HepG2 (cell line): ENCODE measurements at regions not wholly inside any gene's neighbourhood (a gene's known extent, or its start where the extent isn't known, plus 50 kb on each side); places are given as distances from the start of the nearest gene placed in this dataset.
A peak's percentile ranks its signal among the peaks of the same experiment; 100 is the strongest.

ENCODE experiments used
- ATAC-seq: fragments of 200-7000 bp; cut with Tn5 transposase; 3 replicates; pipeline ENCODE4 v1.9.1; 2020; ENCODE audit warnings: mild to moderate bottlenecking, moderate library complexity
- BruUV-seq: library from RNA; stranded (reverse); fragments of 400-500 nt; replicated peaks from 2 replicates; lab custom pipeline; 2021; lab: Mats Ljungman, UMichigan
- CTCF ChIA-PET: fragments of 300-600 bp; formaldehyde crosslinking; extraction: SDS; loops from one replicate; lab custom pipeline; 2021; ENCODE audit warnings: low total read pairs, inconsistent platforms, low intra/inter-chr PET ratio; lab: Yijun Ruan, JAX
- POLR2A ChIA-PET: fragments of 350-600 bp; sonication (Branson Sonifier 250); formaldehyde crosslinking; loops from one replicate; lab custom pipeline; 2020; ENCODE audit warnings: antibody characterized with exemption, inconsistent platforms; lab: Yijun Ruan, JAX
- DNase-seq: peaks from one replicate; pipeline ENCODE4 v3.0.0-alpha.2; 2015; ENCODE audit warnings: low spot score
- FAIRE-seq: peaks from 3 replicates; lab custom pipeline; 2011; peaks lifted over from hg19 to GRCh38; lab: Jason Lieb, UNC
- H2AFZ ChIP-seq: one replicate; pipeline ENCODE4 v1.6.1; 2011; ENCODE audit warnings: low read length, inconsistent platforms
- H3K27ac ChIP-seq: fragments of 300-600 bp; 3 replicates; pipeline ENCODE4 v1.8.0; 2011; ENCODE audit warnings: mixed run types, mild to moderate bottlenecking, mixed read lengths, low read length, inconsistent platforms; ENCODE audit not compliant: insufficient read depth; ENCODE audit errors: extremely low read length
- H3K27me3 ChIP-seq, 2 experiments: fragments of 200-600 bp in 1 of 2; 2 replicates in 1 of 2; 3 replicates in 1 of 2; pipeline versions ENCODE4 v1.6.0 to v1.8.0; 2011; ENCODE audit warnings: low read length in 2 of 2, mild to moderate bottlenecking in 2 of 2, moderate library complexity in 2 of 2, inconsistent platforms in 1 of 2; ENCODE audit not compliant: insufficient read depth in 2 of 2, control insufficient read depth in 1 of 2
- H3K36me3 ChIP-seq, 2 experiments: fragments of 200-600 bp in 1 of 2; replicated peaks in 1 of 2; 2 replicates in 1 of 2; 3 replicates in 1 of 2; pipeline versions ENCODE4 v1.5.1 to v1.8.0; 2011; ENCODE audit warnings: low read length in 2 of 2, inconsistent platforms in 1 of 2; ENCODE audit not compliant: insufficient read depth in 2 of 2, control insufficient read depth in 1 of 2
- H3K4me1 ChIP-seq: 2 replicates; pipeline ENCODE4 v1.5.1; 2012; ENCODE audit warnings: low read length, inconsistent platforms; ENCODE audit not compliant: insufficient read depth
- H3K4me2 ChIP-seq: 2 replicates; pipeline ENCODE4 v1.6.0; 2011; ENCODE audit warnings: low read depth, low read length, inconsistent platforms
- H3K4me3 ChIP-seq, 3 experiments: fragments of 200-600 bp in 1 of 3; sonication (generic), shearing (Covaris generic) in 1 of 3; replicated peaks in 1 of 3; 2 replicates each; pipeline ENCODE4 v1.5.1; 2011 to 2016; ENCODE audit warnings: low read length in 3 of 3, inconsistent platforms in 2 of 3, low read depth in 2 of 3, mild to moderate bottlenecking in 2 of 3, control low read depth in 1 of 3, mixed read lengths in 1 of 3; ENCODE audit not compliant: insufficient read depth in 1 of 3
- H3K79me2 ChIP-seq: one replicate; pipeline ENCODE4 v1.6.1; 2011; ENCODE audit warnings: low read length, inconsistent platforms; ENCODE audit not compliant: insufficient read depth
- H3K9ac ChIP-seq: 2 replicates; pipeline ENCODE4 v1.6.0; 2011; ENCODE audit warnings: mild to moderate bottlenecking, low read depth, low read length, inconsistent platforms; ENCODE audit not compliant: insufficient read depth
- H3K9me3 ChIP-seq: 2 replicates; pipeline ENCODE4 v1.5.1; 2012; ENCODE audit warnings: mild to moderate bottlenecking, low read length
- H4K20me1 ChIP-seq: 2 replicates; pipeline ENCODE4 v1.6.0; 2011; ENCODE audit warnings: inconsistent platforms, mild to moderate bottlenecking, low read length, moderate library complexity; ENCODE audit not compliant: insufficient read depth
- FOXA1 ChIP-seq, 2 experiments: fragments of 450-650 bp in 1 of 2; sonication (generic) in 1 of 2; formaldehyde crosslinking in 1 of 2; IDR thresholded peaks; 2 replicates each; pipeline versions ENCODE4 v1.4.0 to v1.6.1; 2016 to 2020; ENCODE audit warnings: missing genetic modification reagents in 1 of 2
- HHEX ChIP-seq: IDR thresholded peaks from 2 replicates; pipeline ENCODE4 v1.6.1; 2016; ENCODE audit warnings: control low read depth
- MLLT10 ChIP-seq: sonication (generic); formaldehyde crosslinking; IDR thresholded peaks from 2 replicates; pipeline ENCODE4 v1.4.0; 2020; ENCODE audit warnings: missing genetic modification reagents
- PHF8 ChIP-seq: sonication (generic); formaldehyde crosslinking; IDR thresholded peaks from 2 replicates; pipeline ENCODE4 v1.5.0; 2020; ENCODE audit warnings: missing genetic modification reagents
- TCF7 ChIP-seq: sonication (generic); IDR thresholded peaks from 2 replicates; pipeline ENCODE4 v1.6.1; 2016; ENCODE audit warnings: antibody characterized with exemption, low read depth
- ZNF510 ChIP-seq: sonication (generic); formaldehyde crosslinking; IDR thresholded peaks from 2 replicates; pipeline ENCODE4 v1.4.0; 2020; ENCODE audit warnings: low read depth, mild to moderate bottlenecking, missing genetic modification reagents
- ZNF766 ChIP-seq: sonication (generic); formaldehyde crosslinking; IDR thresholded peaks from 2 replicates; pipeline ENCODE4 v1.5.0; 2020; ENCODE audit warnings: missing genetic modification reagents, borderline replicate concordance
- WGBS: methylation state at CpG from one replicate; pipeline ENCODE4 v1.1.6; 2017; ENCODE audit warnings: low lambda C conversion rate; 5-methylcytosine and 5-hydroxymethylcytosine counted together
- in situ Hi-C: cut with HindIII; loops from 2 replicates; pipeline ENCODE4 v1.10.0; 2017; ENCODE audit warnings: low pct_unique_long_range_greater_than_20kb; ENCODE audit not compliant: extremely low pct_ligation_motif_present
- intact Hi-C: fragments of 100-400 bp; cut with micrococcal nuclease; formaldehyde crosslinking; loops from one replicate; pipeline ENCODE4 v1.10.0; 2022; ENCODE audit not compliant: unreplicated experiment
- TF ChIP-seq, protein P1 (sequence below): IDR thresholded peaks from 2 replicates; pipeline ENCODE4 v1.6.1; 2016; ENCODE audit warnings: low read depth, missing genetic modification reagents, missing compliant biosample characterization
- TF ChIP-seq, protein P2 (sequence below): sonication (generic); formaldehyde crosslinking; IDR thresholded peaks from 2 replicates; pipeline ENCODE4 v1.8.1; 2022; ENCODE audit warnings: mild to moderate bottlenecking, missing genetic modification reagents

GRCh38 chr3:107942244-107942643, 148.6 kb downstream of the CD47 start:
- intact Hi-C loops, result loop anchor here (10.0 kb wide), 1 partner anchor 203 kb away; no protein-coding TSS in a partner anchor
- in situ Hi-C loops, result no loop called here
- Histone ChIP-seq H3K27ac (no peak overlapping the region), H3K4me2 (no peak overlapping the region), H4K20me1 (no peaks in the 10 kb centered on the region), H3K36me3 (no peaks in the 10 kb centered on the region)
- 7% methylated on average over 6 of the region's 6 CpGs for WGBS
- TF ChIP-seq MLLT10 (no peak), ZNF766 (no peak)
- TF ChIP-seq, all 625 proteins: peak for 0
- ChIA-PET POLR2A (no interaction called here), CTCF (no interaction called here)
- ATAC-seq (no peak), FAIRE-seq (no peak), DNase-seq (no peak)
- Histone ChIP-seq H3K4me3 (no peak overlapping the region), H3K4me1 (no peaks in the 10 kb centered on the region), H3K9me3 (no peaks in the 10 kb centered on the region), H3K79me2 (no peaks in the 10 kb centered on the region), H3K27me3 (peaks cover 1 to 25% of the 10 kb centered on the region in 2 experiments; a peak in 3 of 5 replicates), H2AFZ (no peak overlapping the region), H3K9ac (no peak overlapping the region)
- no TSS peak for BruUV-seq

DNA sequence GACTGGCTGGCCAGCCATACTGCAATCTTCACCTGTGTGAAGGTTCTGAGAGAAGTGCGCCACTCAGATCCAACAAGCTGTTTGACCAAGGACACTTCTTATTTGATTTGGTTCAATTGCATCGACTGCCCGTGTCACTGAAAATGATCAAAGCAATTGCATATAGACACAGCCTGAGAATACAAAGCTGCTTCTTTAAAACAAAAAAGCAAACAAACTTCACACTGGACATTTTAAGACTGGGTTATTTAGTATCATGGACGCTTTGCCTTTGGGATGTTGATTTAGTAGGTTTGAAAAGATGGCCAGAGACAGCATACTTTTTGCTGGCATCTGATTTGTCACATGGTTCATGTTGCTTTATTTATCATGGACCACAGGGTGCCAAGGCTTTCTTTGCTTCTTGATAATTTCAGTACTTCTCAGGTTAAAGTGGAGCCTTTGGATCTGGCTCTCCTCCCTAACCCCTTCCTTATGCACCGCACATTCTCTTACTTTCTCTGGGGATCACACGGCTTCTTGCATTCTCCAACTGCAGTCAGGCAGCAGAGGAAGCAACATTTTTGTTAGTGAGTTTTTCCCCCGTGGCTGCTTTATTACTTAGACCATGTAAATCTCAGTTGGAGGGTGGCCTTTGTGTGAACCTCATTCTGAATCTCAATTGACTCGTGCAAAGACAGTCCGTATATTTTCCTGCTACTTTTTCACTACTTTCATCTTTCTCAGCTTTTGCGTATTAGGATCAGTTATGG, 151.0 kb downstream of the CD47 start:
- DNase-seq (peak; percentile 20), ATAC-seq (peak; percentile 47; the same call in 1 of the 3 replicates), FAIRE-seq (no peak)
- no peaks in the 10 kb centered on the region for H4K20me1 ChIP-seq
- no peaks in the 10 kb centered on the region for H3K36me3 ChIP-seq
- in situ Hi-C loops, result loop anchor here (10.0 kb wide), 1 partner anchor 465 kb away; no protein-coding TSS in a partner anchor
- intact Hi-C loops, result loop anchor here (5.0 to 10.0 kb wide), 2 partner anchors 205 to 467 kb away; no protein-coding TSS in a partner anchor
- H3K4me1 ChIP-seq, result no peaks in the 10 kb centered on the region
- H3K4me2 ChIP-seq, result no peak overlapping the region
- ChIA-PET CTCF (no interaction called here), POLR2A (no interaction called here)
- H3K27me3 ChIP-seq, result peaks cover 1 to 25% of the 10 kb centered on the region in 2 experiments; a peak in 3 of 5 replicates
- no peaks in the 10 kb centered on the region for H3K79me2 ChIP-seq
- no peak overlapping the region for H3K4me3 ChIP-seq
- no peak overlapping the region for H3K27ac ChIP-seq
- no peak overlapping the region for H3K9ac ChIP-seq
- no peak overlapping the region for H2AFZ ChIP-seq
- BruUV-seq, result no TSS peak
- WGBS, result 5% methylated on average over 10 of the region's 10 CpGs
- no peaks in the 10 kb centered on the region for H3K9me3 ChIP-seq
- TF ChIP-seq, protein P1, sequence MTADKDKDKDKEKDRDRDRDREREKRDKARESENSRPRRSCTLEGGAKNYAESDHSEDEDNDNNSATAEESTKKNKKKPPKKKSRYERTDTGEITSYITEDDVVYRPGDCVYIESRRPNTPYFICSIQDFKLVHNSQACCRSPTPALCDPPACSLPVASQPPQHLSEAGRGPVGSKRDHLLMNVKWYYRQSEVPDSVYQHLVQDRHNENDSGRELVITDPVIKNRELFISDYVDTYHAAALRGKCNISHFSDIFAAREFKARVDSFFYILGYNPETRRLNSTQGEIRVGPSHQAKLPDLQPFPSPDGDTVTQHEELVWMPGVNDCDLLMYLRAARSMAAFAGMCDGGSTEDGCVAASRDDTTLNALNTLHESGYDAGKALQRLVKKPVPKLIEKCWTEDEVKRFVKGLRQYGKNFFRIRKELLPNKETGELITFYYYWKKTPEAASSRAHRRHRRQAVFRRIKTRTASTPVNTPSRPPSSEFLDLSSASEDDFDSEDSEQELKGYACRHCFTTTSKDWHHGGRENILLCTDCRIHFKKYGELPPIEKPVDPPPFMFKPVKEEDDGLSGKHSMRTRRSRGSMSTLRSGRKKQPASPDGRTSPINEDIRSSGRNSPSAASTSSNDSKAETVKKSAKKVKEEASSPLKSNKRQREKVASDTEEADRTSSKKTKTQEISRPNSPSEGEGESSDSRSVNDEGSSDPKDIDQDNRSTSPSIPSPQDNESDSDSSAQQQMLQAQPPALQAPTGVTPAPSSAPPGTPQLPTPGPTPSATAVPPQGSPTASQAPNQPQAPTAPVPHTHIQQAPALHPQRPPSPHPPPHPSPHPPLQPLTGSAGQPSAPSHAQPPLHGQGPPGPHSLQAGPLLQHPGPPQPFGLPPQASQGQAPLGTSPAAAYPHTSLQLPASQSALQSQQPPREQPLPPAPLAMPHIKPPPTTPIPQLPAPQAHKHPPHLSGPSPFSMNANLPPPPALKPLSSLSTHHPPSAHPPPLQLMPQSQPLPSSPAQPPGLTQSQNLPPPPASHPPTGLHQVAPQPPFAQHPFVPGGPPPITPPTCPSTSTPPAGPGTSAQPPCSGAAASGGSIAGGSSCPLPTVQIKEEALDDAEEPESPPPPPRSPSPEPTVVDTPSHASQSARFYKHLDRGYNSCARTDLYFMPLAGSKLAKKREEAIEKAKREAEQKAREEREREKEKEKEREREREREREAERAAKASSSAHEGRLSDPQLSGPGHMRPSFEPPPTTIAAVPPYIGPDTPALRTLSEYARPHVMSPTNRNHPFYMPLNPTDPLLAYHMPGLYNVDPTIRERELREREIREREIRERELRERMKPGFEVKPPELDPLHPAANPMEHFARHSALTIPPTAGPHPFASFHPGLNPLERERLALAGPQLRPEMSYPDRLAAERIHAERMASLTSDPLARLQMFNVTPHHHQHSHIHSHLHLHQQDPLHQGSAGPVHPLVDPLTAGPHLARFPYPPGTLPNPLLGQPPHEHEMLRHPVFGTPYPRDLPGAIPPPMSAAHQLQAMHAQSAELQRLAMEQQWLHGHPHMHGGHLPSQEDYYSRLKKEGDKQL, result peak; percentile 76
- TF ChIP-seq FOXA1 (IDR thresholded peaks at IDR 0.05) (no peak), FOXA1 (CRISPR knock-in tag; IDR thresholded peaks at IDR 0.05) (peak; percentile 69), PHF8 (CRISPR knock-in tag) (no peak), HHEX (CRISPR knock-in tag) (peak; percentile 89), TCF7 (peak; percentile 79), ZNF510 (no peak)
- TF ChIP-seq, protein P2, sequence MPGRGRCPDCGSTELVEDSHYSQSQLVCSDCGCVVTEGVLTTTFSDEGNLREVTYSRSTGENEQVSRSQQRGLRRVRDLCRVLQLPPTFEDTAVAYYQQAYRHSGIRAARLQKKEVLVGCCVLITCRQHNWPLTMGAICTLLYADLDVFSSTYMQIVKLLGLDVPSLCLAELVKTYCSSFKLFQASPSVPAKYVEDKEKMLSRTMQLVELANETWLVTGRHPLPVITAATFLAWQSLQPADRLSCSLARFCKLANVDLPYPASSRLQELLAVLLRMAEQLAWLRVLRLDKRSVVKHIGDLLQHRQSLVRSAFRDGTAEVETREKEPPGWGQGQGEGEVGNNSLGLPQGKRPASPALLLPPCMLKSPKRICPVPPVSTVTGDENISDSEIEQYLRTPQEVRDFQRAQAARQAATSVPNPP (CRISPR knock-in tag), result 0 out of 2 replicates have a peak, but pooled peaks have one; percentile 42
